Right kidney (tissue), 1 donor: ENCODE measurements at regions not wholly inside any gene's neighbourhood (a gene's known extent, or its start where the extent isn't known, plus 50 kb on each side); places are given as distances from the start of the nearest gene placed in this dataset.
A peak's percentile ranks its signal among the peaks of the same experiment; 100 is the strongest.

Source experiments
- DNase-seq: peaks from one replicate; pipeline ENCODE4 v3.0.0-alpha.2; 2016

- DNase-seq: no peak
Observed at GRCh38 chr4:19135895-19136633, 1114.5 kb upstream of the LCORL start.

DNA sequence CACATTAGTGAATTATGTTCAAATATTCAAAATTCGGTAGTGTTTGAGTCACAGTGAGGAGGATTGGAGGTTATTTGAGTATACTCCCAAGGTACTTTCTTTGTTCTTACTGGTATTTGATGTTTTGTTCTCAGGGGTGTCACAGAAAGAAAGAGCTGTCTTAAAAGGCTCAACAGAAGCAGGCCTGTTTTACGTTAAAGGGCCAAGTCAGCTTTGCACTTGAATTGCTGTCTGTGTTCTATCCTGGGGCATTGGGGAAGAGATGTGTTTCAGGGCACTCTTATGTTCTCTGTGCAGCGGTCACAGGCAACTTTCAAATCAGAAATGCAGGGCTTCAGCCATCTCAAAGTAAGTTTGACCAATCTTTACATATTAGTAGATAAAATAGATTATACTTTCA is 1113.1 kb upstream of the LCORL start:
- no peak for DNase-seq

DNA sequence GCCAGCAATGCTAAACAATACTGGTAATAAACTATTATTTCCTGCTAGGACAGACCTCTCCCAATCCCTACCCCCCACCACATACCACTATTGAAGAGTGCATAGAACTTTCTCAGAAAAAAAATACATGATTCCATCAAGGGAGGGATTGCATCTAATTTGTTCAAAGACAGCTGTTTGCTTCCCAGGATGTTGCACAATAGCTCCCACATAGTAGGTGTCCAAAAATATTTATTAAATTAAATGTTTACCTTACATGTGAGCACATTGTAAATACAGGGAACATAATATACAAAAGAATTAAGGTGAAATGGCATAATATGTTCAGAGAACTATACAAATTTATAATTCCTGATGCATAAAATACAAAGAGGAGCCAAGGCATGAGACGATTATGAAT is 1111.8 kb upstream of the LCORL start:
- no peak for DNase-seq

DNA sequence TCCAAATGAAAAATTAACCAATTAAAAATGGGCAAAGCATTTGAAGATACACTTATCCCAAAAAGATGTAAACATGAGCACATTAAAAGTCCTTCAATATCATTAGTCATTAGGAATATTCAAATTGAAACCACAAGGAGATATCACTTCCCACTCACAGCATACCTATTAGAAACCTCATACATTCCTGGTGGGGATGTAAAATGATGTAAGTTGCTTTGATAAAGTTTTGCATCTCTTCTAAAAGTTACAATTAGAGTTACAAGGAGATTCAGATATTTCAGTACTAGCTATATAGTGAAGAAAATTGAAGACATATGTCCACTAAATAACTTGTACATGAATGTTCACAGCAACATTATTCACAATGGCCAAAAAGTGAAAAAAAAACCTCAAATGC is 1109.3 kb upstream of the LCORL start:
- DNase-seq: no peak

- DNase-seq: no peak
Observed at GRCh38 chr4:19128176-19128575, 1106.6 kb upstream of the LCORL start.

DNA sequence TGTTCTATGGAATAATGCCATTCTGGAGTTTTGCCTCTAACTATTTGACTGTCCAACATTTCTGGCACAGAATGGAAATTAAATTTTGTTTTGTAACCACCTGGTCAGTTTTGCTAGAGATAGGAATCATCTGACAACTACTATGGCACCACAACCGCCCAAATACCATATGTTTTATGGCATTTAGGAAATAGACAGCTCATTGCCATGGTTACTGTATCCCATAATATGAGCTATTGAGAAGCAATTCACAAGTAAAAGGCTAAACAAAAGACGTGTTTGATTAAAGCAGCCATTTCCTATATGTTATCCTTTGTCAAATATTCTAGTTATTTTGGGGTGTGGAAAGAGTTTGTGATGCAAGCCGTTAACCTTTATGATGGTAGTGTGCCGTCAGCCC is 1105.3 kb upstream of the LCORL start:
- DNase-seq: no peak

DNA sequence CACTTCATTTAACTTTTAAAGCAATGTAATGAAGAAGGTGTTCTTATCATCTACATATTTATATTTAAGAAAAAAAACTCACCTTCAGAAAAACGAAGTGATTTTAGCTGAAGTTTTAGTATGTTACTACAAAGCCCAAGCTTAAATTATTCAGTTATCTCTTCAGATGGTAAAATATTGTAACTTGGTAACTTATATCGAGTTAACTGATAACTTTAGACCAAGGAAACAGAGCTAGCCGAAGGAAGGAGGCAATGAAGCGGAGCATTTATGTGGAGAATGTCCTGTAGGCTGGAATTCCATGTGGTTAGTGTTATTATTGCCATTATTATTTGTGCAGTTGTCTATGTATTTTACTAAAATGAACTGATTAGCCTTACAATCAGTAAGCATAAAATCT is 1102.1 kb upstream of the LCORL start:
- no peak for DNase-seq

DNA sequence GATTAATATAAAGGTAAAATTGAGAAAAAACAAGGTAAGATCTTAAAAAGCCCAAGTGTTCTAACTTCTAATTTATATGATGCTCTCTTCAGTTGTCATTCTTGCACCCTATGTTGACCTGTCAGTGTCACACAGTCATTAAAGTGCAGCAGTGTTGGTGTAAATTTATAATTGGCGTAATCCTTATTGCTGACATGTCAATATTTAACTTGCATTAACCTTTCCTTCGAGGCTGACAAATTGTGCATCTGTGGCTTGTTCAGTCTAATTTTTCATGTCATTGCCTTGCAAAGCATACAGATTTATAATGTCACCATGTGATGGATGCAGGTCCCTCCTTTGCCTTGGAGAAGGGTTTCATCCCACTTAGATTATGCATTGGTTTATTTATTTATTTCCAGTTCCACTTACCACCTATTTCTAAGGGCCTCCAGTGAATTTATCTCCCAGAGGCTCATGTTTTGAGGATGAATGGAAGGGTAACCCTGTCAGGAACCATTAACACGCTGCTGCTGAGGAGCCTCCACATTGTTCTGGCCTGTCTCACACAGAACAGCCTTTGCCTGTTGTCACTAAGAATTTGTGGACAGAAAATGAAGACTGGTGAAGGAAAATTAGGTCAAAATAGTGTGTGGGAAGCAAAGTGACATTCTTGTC is 1098.5 kb upstream of the LCORL start:
- DNase-seq: no peak

DNA sequence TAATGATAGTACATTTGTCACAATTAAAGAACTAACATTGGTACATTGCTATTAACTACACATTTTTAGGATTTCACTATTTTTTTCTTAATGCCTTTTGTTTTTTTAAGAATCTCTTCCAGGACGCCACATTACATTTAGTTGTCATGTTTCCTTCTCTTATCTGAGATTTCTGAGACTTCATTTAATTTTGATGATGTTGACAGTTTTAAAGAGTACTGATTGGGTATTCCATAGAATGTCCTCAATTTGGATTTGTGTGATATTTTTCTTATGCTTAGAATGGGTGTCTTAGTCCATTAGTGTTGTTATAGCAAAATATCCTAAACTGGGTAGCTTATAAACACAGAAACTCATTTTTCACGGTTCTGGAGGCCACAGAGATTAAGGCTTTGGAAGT is 1095.5 kb upstream of the LCORL start:
- no peak for DNase-seq

DNA sequence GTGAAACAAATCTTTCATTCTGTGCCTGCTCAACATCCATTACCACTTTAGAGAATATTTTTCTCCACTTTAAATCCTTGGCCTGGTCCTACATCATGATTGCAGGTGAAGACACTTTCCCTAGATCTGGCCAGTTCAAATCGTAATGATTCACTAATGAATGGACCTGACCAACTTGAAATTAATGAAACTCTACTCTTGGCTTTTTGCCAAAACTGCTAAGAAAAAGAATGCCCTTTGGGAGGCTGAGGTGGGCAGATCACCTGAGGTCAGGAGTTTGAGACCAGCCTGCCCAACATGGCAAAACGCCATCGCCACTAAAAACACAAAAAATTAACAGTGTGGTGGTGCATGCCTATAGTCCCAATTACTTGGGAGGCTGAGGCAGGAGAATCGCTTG is 1082.6 kb upstream of the LCORL start:
- DNase-seq: no peak

GRCh38 chr4:19095491-19096046 is 1074.0 kb upstream of the LCORL start:
- DNase-seq: no peak

DNA sequence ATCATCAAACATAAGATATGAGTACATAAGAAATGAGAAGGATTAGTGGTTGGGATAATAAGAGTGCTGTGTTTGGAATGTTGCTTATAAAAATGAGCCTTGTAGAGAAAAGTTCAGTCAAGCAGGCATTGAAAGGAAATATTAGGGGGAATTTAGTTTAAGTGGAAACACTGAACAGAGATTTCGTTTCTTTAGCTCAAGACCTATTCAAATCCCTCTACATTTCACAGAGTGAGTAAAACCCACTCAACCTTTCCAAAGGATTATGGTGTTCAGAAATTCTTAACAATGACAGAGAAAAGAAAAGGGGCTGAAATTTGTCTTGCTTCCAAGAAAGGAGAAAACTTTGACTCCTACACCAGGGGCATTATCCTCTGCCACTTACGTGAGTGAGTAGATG is 1072.4 kb upstream of the LCORL start:
- DNase-seq: no peak

DNA sequence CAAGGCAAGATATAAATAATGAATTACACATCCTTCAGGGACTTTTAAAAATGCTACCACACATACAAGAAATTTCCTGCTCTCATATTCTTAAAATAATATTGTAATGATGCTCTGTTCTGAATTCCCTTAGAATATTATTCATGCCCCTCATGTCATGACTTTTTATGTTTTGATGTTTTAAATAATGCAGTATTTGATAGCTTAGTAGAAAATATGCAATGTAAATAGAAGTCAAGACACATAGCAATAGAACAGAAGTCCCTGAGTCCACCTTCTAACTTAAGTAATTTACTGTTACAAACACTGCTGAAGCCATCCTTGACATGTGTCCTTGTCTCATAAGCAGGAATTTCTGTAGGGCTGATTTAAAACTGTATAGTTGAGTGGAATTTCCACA is 1071.2 kb upstream of the LCORL start:
- DNase-seq: no peak

- peak; percentile 7 for DNase-seq
Observed at GRCh38 chr4:19074036-19074435, 1052.5 kb upstream of the LCORL start.

DNA sequence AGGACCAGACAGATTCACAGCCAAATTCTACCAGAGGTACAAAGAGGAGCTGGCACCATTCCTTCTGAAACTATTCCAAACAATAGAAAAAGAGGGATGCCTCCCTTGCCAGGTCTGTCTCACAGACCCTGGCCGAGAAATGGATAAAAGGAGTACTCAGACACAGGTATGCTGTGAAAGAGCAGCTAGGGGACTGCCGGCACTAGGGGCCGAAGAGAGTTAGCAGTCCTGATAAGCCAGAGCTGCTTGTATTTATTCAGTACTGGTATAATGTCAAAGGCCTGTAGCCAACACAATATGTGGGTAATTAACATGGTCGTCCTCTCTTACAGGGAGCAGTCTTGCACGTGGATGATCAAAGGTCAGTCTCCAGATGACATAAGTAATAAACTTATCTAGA is 1042.1 kb upstream of the LCORL start:
- DNase-seq: no peak

GRCh38 chr4:19054916-19055315 is 1033.4 kb upstream of the LCORL start:
- DNase-seq: no peak

- DNase-seq: peak; percentile 22
Observed at GRCh38 chr4:19051831-19052230, 1030.3 kb upstream of the LCORL start.

- DNase-seq: no peak
Observed at GRCh38 chr4:19047279-19047880, 1025.8 kb upstream of the LCORL start.

- no peak for DNase-seq
Observed at GRCh38 chr4:19039816-19040215, 1018.3 kb upstream of the LCORL start.

GRCh38 chr4:19038231-19038630 is 1016.7 kb upstream of the LCORL start:
- DNase-seq: no peak

DNA sequence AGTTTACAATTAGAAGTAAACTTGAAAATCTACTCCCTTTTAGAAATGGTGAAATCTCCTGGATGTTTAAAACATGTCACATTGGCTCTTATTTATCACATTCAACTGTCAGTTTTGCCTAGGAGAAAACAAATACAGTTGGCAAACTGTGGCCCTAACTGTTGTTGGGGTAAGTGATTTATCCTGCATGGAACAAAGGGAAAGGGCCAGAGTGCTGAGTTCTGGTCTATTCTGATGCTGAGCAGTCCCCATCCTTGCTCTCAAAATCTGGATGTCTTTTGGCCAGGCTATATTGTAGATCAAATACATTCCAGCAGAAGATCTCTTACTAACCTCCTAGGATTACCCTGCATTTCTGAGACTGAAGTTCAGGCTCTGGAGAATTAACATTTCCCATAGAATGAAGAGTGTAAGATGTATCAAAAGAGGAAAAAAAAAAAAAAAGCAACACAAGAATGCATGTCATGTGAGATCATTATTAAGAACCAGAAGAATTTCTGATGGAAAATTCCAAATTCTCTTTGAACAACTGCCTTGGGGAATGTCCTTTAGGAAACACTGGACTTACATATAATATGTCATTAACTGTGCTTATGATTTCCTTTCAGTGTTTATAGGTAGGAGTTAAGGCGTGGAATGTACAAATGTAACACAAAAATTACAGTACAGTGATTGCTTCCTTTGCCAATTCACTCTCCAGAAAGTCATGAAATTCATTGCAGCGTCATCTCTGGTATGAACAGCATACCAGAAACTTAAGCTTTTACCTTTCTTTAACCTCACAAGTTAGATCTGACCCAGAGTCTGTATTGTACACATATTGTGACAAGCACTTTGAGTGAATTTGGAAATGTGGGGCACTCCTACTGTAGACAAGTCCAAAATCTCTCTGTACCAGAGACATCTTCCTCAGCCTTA is 1012.5 kb upstream of the LCORL start:
- no peak for DNase-seq

GRCh38 chr4:19030536-19030935 is 1009.0 kb upstream of the LCORL start:
- no peak for DNase-seq

DNA sequence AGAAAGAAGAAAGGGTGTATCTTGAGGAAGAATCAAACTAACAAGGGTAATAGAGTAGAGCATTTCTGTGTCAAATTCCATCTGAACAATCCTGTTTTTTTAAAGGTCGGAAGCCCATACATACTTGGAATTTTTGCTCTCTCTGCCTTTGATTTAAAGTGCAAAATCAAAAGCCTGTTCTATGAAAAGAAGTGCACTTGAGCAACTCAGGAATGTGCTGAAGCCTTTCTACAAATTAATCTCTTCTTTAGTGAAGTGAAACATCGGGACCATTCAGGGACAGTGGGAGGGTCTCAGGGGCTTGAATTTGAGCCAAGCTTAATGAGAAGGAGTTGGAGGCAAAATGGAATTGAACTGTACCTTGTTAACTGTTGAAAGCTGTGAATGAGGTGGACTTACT is 1008.5 kb upstream of the LCORL start:
- DNase-seq: no peak
